GM12872 (cell line): ENCODE measurements at regions not wholly inside any gene's neighbourhood (a gene's known extent, or its start where the extent isn't known, plus 50 kb on each side); places are given as distances from the start of the nearest gene placed in this dataset.

Source experiments
- CTCF ChIP-seq: IDR thresholded peaks from 3 replicates; pipeline ENCODE4 v1.5.1; 2011; ENCODE audit warnings: low read depth, mild to moderate bottlenecking, low read length, moderate library complexity; ENCODE audit not compliant: insufficient read depth

GRCh38 chr21:25467896-25468295 is 139.4 kb downstream of the MRPL39 start:
- TF ChIP-seq CTCF = no peak

GRCh38 chr21:25466470-25466869 is 140.8 kb downstream of the MRPL39 start:
- TF ChIP-seq CTCF = no peak

GRCh38 chr21:25465263-25465662 is 142.0 kb downstream of the MRPL39 start:
- TF ChIP-seq CTCF = no peak

GRCh38 chr21:25464275-25464674 is 143.0 kb downstream of the MRPL39 start:
- TF ChIP-seq CTCF = no peak

GRCh38 chr21:25462517-25462971 is 144.7 kb downstream of the MRPL39 start:
- no peak for TF ChIP-seq CTCF

- no peak for TF ChIP-seq CTCF
Measured at GRCh38 chr21:25461725-25462124, 145.6 kb downstream of the MRPL39 start.

- no peak for TF ChIP-seq CTCF
Measured at GRCh38 chr21:25459993-25460392, 147.3 kb downstream of the MRPL39 start.

- no peak for TF ChIP-seq CTCF
Measured at GRCh38 chr21:25459365-25459764, 147.9 kb downstream of the MRPL39 start.
